Osteocyte (in vitro differentiated cells): ENCODE measurements at regions not wholly inside any gene's neighbourhood (a gene's known extent, or its start where the extent isn't known, plus 50 kb on each side); places are given as distances from the start of the nearest gene placed in this dataset.

Source experiments
- DNase-seq: peaks from one replicate; pipeline ENCODE4 v3.0.0; 2021; ENCODE audit warnings: mixed read lengths; ENCODE audit not compliant: unreplicated experiment; ENCODE audit errors: extremely low spot score
- H3K27ac Mint-ChIP-seq: one replicate; pipeline ENCODE4 v1.8.0; 2021; ENCODE audit warnings: mild to moderate bottlenecking, mixed read lengths; ENCODE audit not compliant: unreplicated experiment
- H3K27me3 Mint-ChIP-seq: one replicate; pipeline ENCODE4 v1.8.0; 2021; ENCODE audit warnings: mixed read lengths; ENCODE audit not compliant: unreplicated experiment
- H3K36me3 Mint-ChIP-seq: one replicate; pipeline ENCODE4 v1.8.0; 2021; ENCODE audit warnings: mixed read lengths; ENCODE audit not compliant: unreplicated experiment
- H3K4me1 Mint-ChIP-seq: one replicate; pipeline ENCODE4 v1.8.0; 2021; ENCODE audit warnings: mixed read lengths; ENCODE audit not compliant: unreplicated experiment
- H3K4me3 Mint-ChIP-seq: one replicate; pipeline ENCODE4 v1.8.0; 2021; ENCODE audit warnings: mild to moderate bottlenecking, moderate library complexity, mixed read lengths; ENCODE audit not compliant: unreplicated experiment
- H3K9me3 Mint-ChIP-seq: one replicate; pipeline ENCODE4 v1.8.0; 2021; ENCODE audit warnings: mixed read lengths; ENCODE audit not compliant: unreplicated experiment
- CTCF ChIP-seq: fragments of 200-600 bp; sonication (generic); IDR thresholded peaks from 2 replicates; pipeline ENCODE4 v1.5.0; 2021; ENCODE audit warnings: antibody characterized with exemption, mild to moderate bottlenecking, moderate library complexity

DNA sequence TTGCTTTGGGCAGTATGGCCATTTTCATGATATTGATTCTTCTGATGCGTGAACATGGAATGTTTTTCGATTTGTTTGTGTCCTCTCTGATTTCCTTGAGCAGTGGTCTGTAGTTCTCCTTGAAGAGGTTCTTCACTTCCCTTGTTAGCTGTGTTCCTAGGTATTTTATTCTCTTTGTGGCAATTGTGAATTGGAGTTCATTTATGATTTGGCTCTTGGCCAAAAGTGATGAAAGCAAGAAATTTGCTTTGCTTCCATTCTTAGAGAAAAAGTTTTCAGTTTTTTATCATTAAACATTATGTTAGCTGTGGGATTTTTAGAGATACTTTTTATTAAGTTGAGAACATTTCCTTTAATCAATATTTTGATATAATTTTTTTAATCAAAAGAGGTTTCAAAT lies 203.5 kb downstream of the TAF11L14 start:
- no peak for DNase-seq
- TF ChIP-seq CTCF: no peak
- Mint-ChIP-seq H3K4me1 (peaks cover 39% of the 10 kb centered on the region), H3K27ac (no peak overlapping the region), H3K27me3 (no peaks in the 10 kb centered on the region), H3K4me3 (no peak overlapping the region), H3K9me3 (peaks cover 24% of the 10 kb centered on the region), H3K36me3 (peaks cover 5% of the 10 kb centered on the region)

DNA sequence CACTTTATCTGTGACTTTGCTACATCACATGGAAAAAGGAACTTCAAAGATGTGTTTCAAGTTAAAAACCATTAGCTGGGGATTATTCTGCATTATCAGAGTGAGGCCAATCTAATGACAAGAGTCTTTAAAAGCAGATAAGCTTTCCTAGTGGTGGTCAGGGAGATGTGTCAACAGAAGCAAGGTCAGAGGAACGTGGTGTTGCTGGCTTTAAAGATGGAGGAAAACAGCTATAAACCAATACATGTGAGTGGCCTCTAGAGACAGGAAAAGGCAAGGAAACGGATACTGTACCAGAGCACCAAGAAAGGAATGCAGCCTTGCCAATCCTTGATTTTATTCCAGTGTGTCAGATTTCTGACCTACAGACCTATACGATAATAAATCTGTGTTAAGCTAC lies 204.2 kb downstream of the TAF11L14 start:
- Mint-ChIP-seq H3K36me3 (peaks cover 5% of the 10 kb centered on the region), H3K4me1 (peaks cover 32% of the 10 kb centered on the region), H3K4me3 (no peak overlapping the region), H3K9me3 (peaks cover 24% of the 10 kb centered on the region), H3K27me3 (no peaks in the 10 kb centered on the region), H3K27ac (no peak overlapping the region)
- no peak for TF ChIP-seq CTCF
- DNase-seq: no peak

DNA sequence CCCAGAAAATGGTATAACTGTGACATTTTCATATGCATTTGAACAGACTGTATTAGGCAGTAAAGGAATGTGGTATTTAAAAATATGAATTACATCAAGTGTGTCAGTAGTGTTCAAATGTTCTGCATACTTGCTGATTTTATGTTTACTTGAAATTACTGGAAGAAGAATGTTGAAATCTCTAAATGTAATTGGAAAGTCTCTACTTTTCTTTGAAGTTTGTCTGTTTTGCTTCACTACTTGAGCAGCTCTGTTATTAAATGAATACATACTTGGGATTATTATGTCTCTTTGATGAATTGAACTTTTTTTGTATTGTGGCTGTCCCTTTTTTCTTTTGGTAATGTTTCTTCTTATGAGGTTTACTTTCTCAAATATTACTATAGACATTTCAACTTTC lies 205.6 kb downstream of the TAF11L14 start:
- no peak for TF ChIP-seq CTCF
- peaks cover 24% of the 10 kb centered on the region for H3K9me3 Mint-ChIP-seq
- peaks cover 5% of the 10 kb centered on the region for H3K36me3 Mint-ChIP-seq

GRCh38 chr5:17846496-17846895 lies 212.2 kb downstream of the TAF11L14 start:
- Mint-ChIP-seq H3K36me3 (no peaks in the 10 kb centered on the region), H3K27ac (no peak overlapping the region), H3K27me3 (no peaks in the 10 kb centered on the region), H3K9me3 (peaks cover 6% of the 10 kb centered on the region), H3K4me3 (no peak overlapping the region), H3K4me1 (peaks cover 9% of the 10 kb centered on the region)
- no peak for DNase-seq
- TF ChIP-seq CTCF: no peak

More for the DNA sequence above, 205.6 kb downstream of the TAF11L14 start:
- H3K27ac Mint-ChIP-seq: peak overlapping the region; percentile 54
- H3K27me3 Mint-ChIP-seq: no peaks in the 10 kb centered on the region
- peaks cover 20% of the 10 kb centered on the region for H3K4me1 Mint-ChIP-seq
- no peak overlapping the region for H3K4me3 Mint-ChIP-seq
- no peak for DNase-seq

GRCh38 chr5:17847286-17847685 lies 213.0 kb downstream of the TAF11L14 start:
- no peaks in the 10 kb centered on the region for H3K9me3 Mint-ChIP-seq
- no peak overlapping the region for H3K27ac Mint-ChIP-seq

More at GRCh38 chr5:17847286-17847685, 213.0 kb downstream of the TAF11L14 start:
- H3K27me3 Mint-ChIP-seq: no peaks in the 10 kb centered on the region
- H3K36me3 Mint-ChIP-seq: no peaks in the 10 kb centered on the region
- DNase-seq: no peak
- peaks cover 10% of the 10 kb centered on the region for H3K4me1 Mint-ChIP-seq
- no peak overlapping the region for H3K4me3 Mint-ChIP-seq
- no peak for TF ChIP-seq CTCF
